ENCODE measurements at regions not wholly inside any gene's neighbourhood (a gene's known extent, or its start where the extent isn't known, plus 50 kb on each side); places are given as distances from the start of the nearest gene placed in this dataset.

- no peak for DNase-seq
These were observed 485.0 kb downstream of the TAF11L14 start for GRCh38 chr5:18119156-18119785.

DNA sequence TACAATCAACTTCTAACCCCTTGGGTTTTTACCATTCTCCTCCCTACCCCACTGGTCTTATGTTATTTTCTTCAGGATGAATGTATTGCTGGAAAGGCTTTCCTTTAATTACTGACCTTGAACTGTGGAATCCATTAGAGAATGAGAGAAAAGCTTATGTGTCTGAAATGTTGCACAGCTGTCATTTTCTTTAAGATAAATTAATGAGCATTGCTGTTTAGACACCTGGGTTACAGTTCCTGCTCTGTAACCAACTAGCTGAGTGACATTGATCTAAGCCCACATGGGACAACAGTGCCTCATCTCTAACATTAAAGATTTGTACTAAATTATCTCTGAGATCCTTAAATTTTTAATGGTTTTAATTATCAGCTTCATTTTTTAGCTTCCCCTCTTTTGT is 507.0 kb downstream of the TAF11L14 start:
- no peak for DNase-seq

GRCh38 chr5:18142831-18143230 is 508.6 kb downstream of the TAF11L14 start:
- DNase-seq, result no peak

DNA sequence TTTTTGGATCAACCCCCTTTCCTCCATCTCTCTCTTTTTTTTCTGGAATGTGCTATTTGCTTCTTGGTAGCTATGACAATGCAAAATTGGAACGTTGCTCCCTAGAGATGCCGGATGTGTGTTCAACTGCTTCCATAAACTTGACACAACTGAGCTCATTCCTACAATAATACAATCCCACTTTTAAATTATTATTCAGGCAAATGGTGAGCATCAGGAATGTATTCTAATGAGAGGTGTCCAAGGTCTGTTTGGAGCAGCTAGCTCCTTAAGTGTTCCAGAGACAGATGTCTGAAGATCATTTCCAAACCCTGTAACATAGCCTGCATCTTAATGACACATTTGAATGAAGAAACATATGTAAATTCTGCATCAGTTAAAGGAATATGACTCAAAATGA is 518.4 kb downstream of the TAF11L14 start:
- no peak for DNase-seq

GRCh38 chr5:18158166-18158565 is 523.9 kb downstream of the TAF11L14 start:
- no peak for DNase-seq

DNA sequence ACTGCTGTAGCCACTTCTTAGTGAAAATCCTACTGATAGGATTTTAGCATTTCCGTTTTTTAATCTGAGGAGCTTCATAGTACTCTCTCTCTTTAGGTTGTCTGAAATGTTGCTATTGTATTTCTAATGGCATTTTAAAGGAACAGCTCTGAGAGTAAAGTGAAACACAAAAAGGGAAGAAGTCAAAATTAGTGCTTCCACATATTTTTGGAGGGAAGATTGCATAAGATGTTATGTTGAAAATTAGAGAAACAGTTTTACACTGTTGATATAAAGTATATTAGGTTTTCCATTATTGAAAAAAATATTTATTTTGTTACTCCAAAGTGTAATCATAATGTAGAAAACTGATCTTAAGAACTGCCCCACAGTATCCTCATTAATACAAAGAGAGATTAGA is 525.1 kb downstream of the TAF11L14 start:
- no peak for DNase-seq

DNA sequence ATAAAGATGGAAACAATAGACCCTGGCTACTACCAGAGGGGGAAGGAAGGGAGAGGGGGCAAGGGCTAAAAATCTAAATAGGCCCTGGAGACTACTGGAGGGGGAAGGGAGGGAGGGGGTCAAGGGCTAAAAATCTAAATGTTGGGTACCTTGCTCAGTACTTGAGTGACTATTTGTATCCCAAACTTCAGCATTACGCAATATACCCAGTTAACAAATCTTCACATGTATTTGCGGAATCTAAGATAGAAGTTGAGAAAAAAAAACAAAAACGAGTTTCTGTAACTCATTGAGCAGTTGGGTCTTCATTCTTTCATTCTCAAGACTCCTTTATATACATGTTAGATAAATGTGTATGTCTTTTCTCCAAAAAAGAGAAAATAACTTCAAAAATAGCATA is 537.4 kb downstream of the TAF11L14 start:
- DNase-seq, result no peak

DNA sequence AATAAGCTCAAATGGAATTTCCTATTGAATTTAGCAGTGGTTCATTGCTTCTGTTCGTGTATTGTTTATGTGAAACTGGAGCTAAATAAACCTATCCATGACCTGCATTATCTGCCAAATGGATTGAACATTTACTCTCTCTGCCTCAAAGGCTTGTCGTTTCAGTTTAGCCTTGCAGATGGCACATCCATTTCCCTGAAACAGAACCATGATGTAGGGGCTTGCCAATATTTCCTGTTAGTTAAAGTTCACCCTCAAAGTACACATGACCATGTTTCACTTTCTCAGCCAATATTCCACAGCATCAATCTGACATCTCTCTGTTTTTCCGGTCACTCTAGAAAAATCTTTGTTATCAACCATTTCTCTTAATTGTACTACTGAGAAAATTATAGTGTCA is 545.3 kb downstream of the TAF11L14 start:
- no peak for DNase-seq

- DNase-seq, result no peak
These were observed 547.3 kb downstream of the TAF11L14 start for GRCh38 chr5:18181575-18181974.

DNA sequence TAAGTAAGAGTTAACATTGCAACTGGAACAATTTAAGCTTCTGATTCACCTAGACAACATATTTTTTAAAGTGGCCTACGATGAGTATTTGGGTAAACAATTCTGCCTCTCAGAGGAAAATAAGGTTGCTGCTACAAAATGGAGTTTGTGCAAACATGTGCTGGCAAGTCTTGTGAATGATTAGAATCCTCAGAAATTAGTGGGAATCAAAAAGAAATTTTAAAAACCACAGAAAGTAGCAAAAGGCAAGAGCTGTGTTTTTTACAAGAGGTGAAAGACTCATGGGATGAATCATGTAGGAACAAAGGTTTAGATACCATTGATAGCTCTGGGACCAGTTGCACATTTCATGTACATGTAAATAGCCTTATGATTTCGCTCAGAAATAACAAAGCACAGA is 561.6 kb downstream of the TAF11L14 start:
- DNase-seq, result no peak

GRCh38 chr5:18197734-18198133 is 563.5 kb downstream of the TAF11L14 start:
- no peak for DNase-seq

DNA sequence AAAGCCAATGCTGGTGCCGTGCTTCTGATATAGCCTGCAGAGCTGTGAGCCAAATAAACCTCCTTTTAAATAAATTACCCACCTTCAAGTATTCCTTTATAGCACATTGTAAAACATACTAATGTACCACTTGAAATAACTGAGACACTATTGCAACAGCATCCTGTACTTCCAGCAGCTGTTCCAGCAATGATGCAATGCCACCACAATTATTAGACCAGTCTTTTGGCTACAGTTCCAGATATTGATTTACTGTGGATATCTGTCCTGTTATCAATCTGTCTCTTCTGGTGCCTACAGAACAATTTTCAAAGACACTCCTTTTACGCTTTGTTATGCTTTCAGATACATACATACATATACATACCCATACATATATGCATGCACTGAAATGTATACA is 567.9 kb downstream of the TAF11L14 start:
- no peak for DNase-seq

DNA sequence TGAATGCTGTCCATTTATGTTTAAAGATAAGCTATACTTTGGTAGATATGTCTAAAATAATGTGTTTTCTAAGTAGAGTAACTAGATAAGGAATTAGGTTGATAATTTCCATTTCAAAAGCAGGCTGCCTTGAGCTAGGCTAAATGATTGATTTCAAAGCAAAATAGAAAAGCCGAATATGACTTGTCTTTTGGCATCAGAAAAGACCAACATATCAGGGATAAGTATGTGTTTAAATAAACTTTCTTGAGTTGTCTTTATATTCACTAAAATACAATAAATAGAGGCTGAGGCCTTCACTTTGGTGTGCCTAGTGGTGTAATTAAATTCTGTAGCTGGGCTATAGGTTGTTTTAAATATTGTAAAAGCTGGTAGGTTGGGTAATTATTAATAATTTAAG is 569.0 kb downstream of the TAF11L14 start:
- DNase-seq, result no peak

- no peak for DNase-seq
These were observed 579.4 kb downstream of the TAF11L14 start for GRCh38 chr5:18213666-18214065.

DNA sequence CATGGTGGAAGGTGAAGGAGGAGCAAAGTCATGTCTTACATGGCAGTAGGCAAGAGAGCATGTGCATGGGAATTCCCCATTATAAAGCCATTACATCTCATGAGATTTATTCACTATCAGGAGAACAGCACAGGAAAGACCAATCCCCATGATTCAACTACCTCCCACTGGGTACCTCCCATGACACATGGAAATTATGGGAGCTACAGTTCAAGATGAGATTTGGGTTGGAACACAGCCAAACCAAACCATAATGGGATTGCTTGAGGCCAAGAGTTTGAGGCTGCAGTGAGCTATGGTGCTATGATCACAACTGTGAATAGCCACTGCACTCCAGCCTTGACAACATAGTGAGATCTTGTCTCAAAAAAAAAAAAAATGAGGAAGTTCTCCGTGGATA is 581.8 kb downstream of the TAF11L14 start:
- no peak for DNase-seq

GRCh38 chr5:18216729-18217128 is 582.5 kb downstream of the TAF11L14 start:
- no peak for DNase-seq

- no peak for DNase-seq
These were observed 585.0 kb downstream of the TAF11L14 start for GRCh38 chr5:18219241-18219640.

GRCh38 chr5:18220631-18221030 is 586.4 kb downstream of the TAF11L14 start:
- no peak for DNase-seq

GRCh38 chr5:18236386-18236785 is 602.1 kb downstream of the TAF11L14 start:
- DNase-seq, result no peak

GRCh38 chr5:18238321-18238720 is 604.1 kb downstream of the TAF11L14 start:
- DNase-seq, result no peak

DNA sequence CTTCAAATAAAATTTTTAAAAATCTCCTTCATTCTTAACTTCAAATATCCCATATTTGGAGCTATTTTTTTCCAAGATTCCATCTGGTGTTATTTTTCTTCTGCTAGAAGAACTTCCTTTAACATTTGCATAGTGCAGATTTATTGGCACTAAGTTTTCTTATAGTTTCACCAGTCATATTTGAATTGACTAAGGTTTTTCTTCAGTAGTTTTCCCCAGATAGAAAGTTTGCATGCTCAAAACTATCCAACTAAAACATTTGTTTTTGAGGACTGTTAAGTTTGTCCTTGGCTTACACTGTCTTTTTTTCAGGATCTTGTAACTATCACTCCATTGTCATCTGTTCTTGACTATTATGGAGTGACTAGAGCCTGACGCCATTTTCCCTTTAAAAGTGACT is 606.7 kb downstream of the TAF11L14 start:
- no peak for DNase-seq

- DNase-seq, result no peak
These were observed 609.6 kb downstream of the TAF11L14 start for GRCh38 chr5:18243846-18244245.

DNA sequence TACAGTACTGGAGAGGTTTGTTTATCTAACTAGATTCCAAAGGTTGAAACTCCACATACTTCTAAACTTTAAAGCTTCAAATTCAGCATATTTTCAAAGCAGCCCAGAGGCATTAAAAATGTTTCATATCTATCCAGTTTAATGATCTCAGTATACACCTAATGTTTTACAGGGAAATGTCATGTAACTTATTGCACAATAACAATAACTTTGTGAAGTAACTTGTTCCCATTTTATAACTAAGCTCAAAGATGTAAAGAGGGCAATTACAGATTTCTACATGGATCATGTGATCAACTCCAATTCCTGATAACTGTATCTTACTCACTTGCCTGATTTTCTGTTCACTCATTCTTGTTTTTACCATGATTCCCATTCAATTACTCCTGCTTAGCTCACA is 610.0 kb downstream of the TAF11L14 start:
- DNase-seq, result no peak

DNA sequence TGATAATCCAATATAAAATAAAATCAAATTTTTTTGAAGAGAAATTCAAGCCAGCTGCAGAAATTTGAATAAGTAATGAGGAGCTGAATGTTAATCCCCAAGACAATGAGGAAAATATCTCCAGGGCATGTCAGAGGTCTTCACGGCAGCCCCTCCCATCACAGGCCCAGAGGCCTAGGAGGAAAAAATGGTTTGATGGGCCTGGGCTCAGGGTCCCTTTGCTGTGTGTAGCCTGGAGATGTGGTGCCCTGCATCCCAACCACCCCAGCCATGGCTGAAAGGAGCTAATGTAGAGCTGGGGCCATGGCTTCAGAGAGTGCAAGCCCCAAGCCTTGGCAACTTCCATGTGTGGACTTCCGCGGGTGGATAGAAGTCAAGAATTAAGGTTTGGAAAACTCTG is 618.3 kb downstream of the TAF11L14 start:
- DNase-seq, result no peak

- DNase-seq, result no peak
These were observed 630.0 kb downstream of the TAF11L14 start for GRCh38 chr5:18264126-18264882.
